HepG2 (cell line): ENCODE measurements at regions not wholly inside any gene's neighbourhood (a gene's known extent, or its start where the extent isn't known, plus 50 kb on each side); places are given as distances from the start of the nearest gene placed in this dataset.

ENCODE experiments used
- BRD4 ChIP-seq: sonication (generic); formaldehyde crosslinking; IDR thresholded peaks from 2 replicates; pipeline ENCODE4 v1.4.0; 2020; ENCODE audit warnings: missing genetic modification reagents
- ELF1 ChIP-seq: sonication (generic); formaldehyde crosslinking; IDR thresholded peaks from 2 replicates; pipeline ENCODE4 v1.4.0; 2020; ENCODE audit warnings: missing genetic modification reagents
- FOSL2 ChIP-seq: sonication (generic); formaldehyde crosslinking; IDR thresholded peaks from 2 replicates; pipeline ENCODE4 v1.4.0; 2020; ENCODE audit warnings: missing genetic modification reagents
- IRF9 ChIP-seq: sonication (generic); formaldehyde crosslinking; IDR thresholded peaks from 2 replicates; pipeline ENCODE4 v1.8.0; 2022; ENCODE audit warnings: missing genetic modification reagents, mild to moderate bottlenecking, borderline replicate concordance
- JUN ChIP-seq: sonication (generic); formaldehyde crosslinking; IDR thresholded peaks from 2 replicates; pipeline ENCODE4 v1.4.0; 2020; ENCODE audit warnings: mild to moderate bottlenecking, missing genetic modification reagents
- KIAA2018 ChIP-seq: sonication (generic); formaldehyde crosslinking; IDR thresholded peaks from 2 replicates; pipeline ENCODE4 v1.5.0; 2020; ENCODE audit warnings: mild to moderate bottlenecking, missing genetic modification reagents, borderline replicate concordance
- MBNL3 ChIP-seq: fragments of 250-450 bp; sonication (Bioruptor Pico); conservative IDR thresholded peaks from 2 replicates; pipeline ENCODE4 v1.8.0; 2022; ENCODE audit warnings: mild to moderate bottlenecking, inconsistent platforms
- NCOA2 ChIP-seq: sonication (generic); formaldehyde crosslinking; IDR thresholded peaks from 2 replicates; pipeline ENCODE4 v1.8.0; 2022; ENCODE audit warnings: inconsistent platforms
- RARA ChIP-seq: IDR thresholded peaks from 2 replicates; pipeline ENCODE4 v1.6.1; 2016; ENCODE audit warnings: missing genetic modification reagents, missing compliant biosample characterization
- SIX1 ChIP-seq: sonication (generic); formaldehyde crosslinking; IDR thresholded peaks from 2 replicates; pipeline ENCODE4 v1.4.0; 2020; ENCODE audit warnings: missing genetic modification reagents, borderline replicate concordance
- SP1 ChIP-seq, 2 experiments: fragments of 450-650 bp in 1 of 2; sonication (generic) in 1 of 2; formaldehyde crosslinking in 1 of 2; IDR thresholded peaks; 2 replicates each; pipeline versions ENCODE4 v1.4.0 to v1.6.1; 2016 to 2020; ENCODE audit warnings: missing genetic modification reagents in 1 of 2
- SRF ChIP-seq: IDR thresholded peaks from 2 replicates; pipeline ENCODE4 v1.6.1; 2011; ENCODE audit warnings: mild to moderate bottlenecking, low read depth, low read length, moderate library complexity
- ZBTB49 ChIP-seq: sonication (generic); formaldehyde crosslinking; IDR thresholded peaks from 2 replicates; pipeline ENCODE4 v1.4.0; 2020; ENCODE audit warnings: missing genetic modification reagents, borderline replicate concordance
- ZNF549 ChIP-seq: sonication (generic); formaldehyde crosslinking; IDR thresholded peaks from 2 replicates; pipeline ENCODE4 v1.5.0; 2020; ENCODE audit warnings: missing genetic modification reagents
- ZNF598 ChIP-seq: sonication (generic); formaldehyde crosslinking; IDR thresholded peaks from 2 replicates; pipeline ENCODE4 v1.5.1; 2020; ENCODE audit warnings: mild to moderate bottlenecking, missing genetic modification reagents, borderline replicate concordance
- ZNF691 ChIP-seq: sonication (generic); formaldehyde crosslinking; IDR thresholded peaks from 2 replicates; pipeline ENCODE4 v1.4.0; 2020; ENCODE audit warnings: missing genetic modification reagents, low read depth, mild to moderate bottlenecking, borderline replicate concordance

- no peak for TF ChIP-seq SP1 (IDR thresholded peaks at IDR 0.05)
- TF ChIP-seq SP1 (CRISPR knock-in tag; IDR thresholded peaks at IDR 0.05), result peak; percentile 31; the same call in 1 of the 2 replicates
- TF ChIP-seq RARA, result peak; percentile 93
- 0 out of 2 replicates have a peak, but pooled peaks have one; percentile 68 for TF ChIP-seq KIAA2018 (CRISPR knock-in tag)
- peak; percentile 46; the same call in 1 of the 2 replicates for TF ChIP-seq SRF
- no peak for TF ChIP-seq ZNF549 (CRISPR knock-in tag)
- TF ChIP-seq ZNF691 (CRISPR knock-in tag), result peak; percentile 60; the same call in 1 of the 2 replicates
- no peak for TF ChIP-seq IRF9
- TF ChIP-seq MBNL3 (CRISPR knock-in tag), result no peak
- TF ChIP-seq FOSL2, result peak; percentile 89
- peak; percentile 51; the same call in 1 of the 2 replicates for TF ChIP-seq ELF1 (CRISPR knock-in tag)
- peak; percentile 94 for TF ChIP-seq SIX1
- peak; percentile 63; the same call in 1 of the 2 replicates for TF ChIP-seq ZBTB49 (CRISPR knock-in tag)
- TF ChIP-seq NCOA2, result peak; percentile 99
- peak; percentile 73; the same call in 1 of the 2 replicates for TF ChIP-seq BRD4 (CRISPR knock-in tag)
- no peak for TF ChIP-seq ZNF598
- peak; percentile 88 for TF ChIP-seq JUN (CRISPR knock-in tag)
Measured at GRCh38 chr5:93246090-93246855, 334.7 kb downstream of the NR2F1-AS1 start (continued).
